ENCODE measurements at regions not wholly inside any gene's neighbourhood (a gene's known extent, or its start where the extent isn't known, plus 50 kb on each side); places are given as distances from the start of the nearest gene placed in this dataset.

DNA sequence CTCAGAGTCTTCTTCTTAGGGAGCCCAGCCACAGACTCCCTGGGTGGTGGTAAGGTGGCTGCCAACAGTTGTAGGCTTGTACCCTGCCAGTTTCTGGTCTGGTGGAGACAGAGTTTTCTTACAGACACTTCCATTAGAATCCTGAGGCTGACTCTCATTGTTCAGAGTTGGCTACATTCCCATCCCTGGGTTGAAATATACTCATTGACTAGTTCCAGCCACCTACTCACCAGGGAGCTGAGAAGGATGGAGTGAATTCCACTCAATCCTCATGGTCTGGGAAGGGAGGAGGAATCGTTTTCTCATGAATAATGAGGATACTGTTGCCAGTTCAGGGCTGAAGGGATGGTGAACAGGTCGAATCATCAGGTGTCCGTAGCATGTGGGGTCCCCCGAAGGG is 226.5 kb upstream of the PROK2 start:
- Histone ChIP-seq H3K4me1 (ENCODE audit: control insufficient read depth, insufficient read depth, low read length) (peaks cover 12% of the 10 kb centered on the region), H3K9me3 (ENCODE audit: control insufficient read depth, insufficient read depth, low read length) (no peaks in the 10 kb centered on the region), H3K27me3 (ENCODE audit: control insufficient read depth, insufficient read depth, low read length) (no peaks in the 10 kb centered on the region), H3K36me3 (ENCODE audit: control insufficient read depth, insufficient read depth, low read length) (no peaks in the 10 kb centered on the region), H3K27ac (ENCODE audit: low read depth, low read length) (no peak overlapping the region), H3K4me3 (ENCODE audit: low read depth, low read length) (no peak overlapping the region)
- peak in 4 of 6 donors; percentile 29 to 74 (median 45) for DNase-seq (ENCODE audit: low read depth in 4 of 6, low spot score in 6 of 6)
- 43% methylated on average over 2 of the region's 4 CpGs for WGBS (ENCODE audit: insufficient coverage)

- peak in 2 of 6 donors; percentile 19 to 89 for DNase-seq (ENCODE audit: low read depth in 4 of 6, low spot score in 6 of 6)
- WGBS (ENCODE audit: insufficient coverage): 65% methylated on average over 4 of the region's 8 CpGs
- Histone ChIP-seq H3K27me3 (ENCODE audit: control insufficient read depth, insufficient read depth, low read length) (no peaks in the 10 kb centered on the region), H3K36me3 (ENCODE audit: control insufficient read depth, insufficient read depth, low read length) (no peaks in the 10 kb centered on the region), H3K4me1 (ENCODE audit: control insufficient read depth, insufficient read depth, low read length) (peaks cover 12% of the 10 kb centered on the region), H3K9me3 (ENCODE audit: control insufficient read depth, insufficient read depth, low read length) (no peaks in the 10 kb centered on the region), H3K4me3 (ENCODE audit: low read depth, low read length) (no peak overlapping the region), H3K27ac (ENCODE audit: low read depth, low read length) (no peak overlapping the region)
Measured at GRCh38 chr3:72009851-72010443, 225.0 kb upstream of the PROK2 start.

- H3K36me3 ChIP-seq (ENCODE audit: control insufficient read depth, insufficient read depth, low read length): no peaks in the 10 kb centered on the region
- H3K27ac ChIP-seq (ENCODE audit: low read depth, low read length): no peak overlapping the region
- no peaks in the 10 kb centered on the region for H3K27me3 ChIP-seq (ENCODE audit: control insufficient read depth, insufficient read depth, low read length)
- H3K9me3 ChIP-seq (ENCODE audit: control insufficient read depth, insufficient read depth, low read length): no peaks in the 10 kb centered on the region
- WGBS (ENCODE audit: insufficient coverage): 93% methylated on average over 4 of the region's 5 CpGs
- peaks cover 12% of the 10 kb centered on the region for H3K4me1 ChIP-seq (ENCODE audit: control insufficient read depth, insufficient read depth, low read length)
- no peak for DNase-seq (ENCODE audit: low read depth in 4 of 6, low spot score in 6 of 6)
- H3K4me3 ChIP-seq (ENCODE audit: low read depth, low read length): no peak overlapping the region
Measured at GRCh38 chr3:72008226-72008996, 223.5 kb upstream of the PROK2 start.

GRCh38 chr3:72006631-72007556 is 221.9 kb upstream of the PROK2 start:
- Histone ChIP-seq H3K27me3 (ENCODE audit: control insufficient read depth, insufficient read depth, low read length) (no peaks in the 10 kb centered on the region), H3K4me1 (ENCODE audit: control insufficient read depth, insufficient read depth, low read length) (peaks cover 8% of the 10 kb centered on the region), H3K36me3 (ENCODE audit: control insufficient read depth, insufficient read depth, low read length) (no peaks in the 10 kb centered on the region), H3K9me3 (ENCODE audit: control insufficient read depth, insufficient read depth, low read length) (no peaks in the 10 kb centered on the region), H3K27ac (ENCODE audit: low read depth, low read length) (no peak overlapping the region), H3K4me3 (ENCODE audit: low read depth, low read length) (no peak overlapping the region)
- no peak for DNase-seq (ENCODE audit: low read depth in 4 of 6, low spot score in 6 of 6)
- 89% methylated on average over 7 of the region's 12 CpGs for WGBS (ENCODE audit: insufficient coverage)

DNA sequence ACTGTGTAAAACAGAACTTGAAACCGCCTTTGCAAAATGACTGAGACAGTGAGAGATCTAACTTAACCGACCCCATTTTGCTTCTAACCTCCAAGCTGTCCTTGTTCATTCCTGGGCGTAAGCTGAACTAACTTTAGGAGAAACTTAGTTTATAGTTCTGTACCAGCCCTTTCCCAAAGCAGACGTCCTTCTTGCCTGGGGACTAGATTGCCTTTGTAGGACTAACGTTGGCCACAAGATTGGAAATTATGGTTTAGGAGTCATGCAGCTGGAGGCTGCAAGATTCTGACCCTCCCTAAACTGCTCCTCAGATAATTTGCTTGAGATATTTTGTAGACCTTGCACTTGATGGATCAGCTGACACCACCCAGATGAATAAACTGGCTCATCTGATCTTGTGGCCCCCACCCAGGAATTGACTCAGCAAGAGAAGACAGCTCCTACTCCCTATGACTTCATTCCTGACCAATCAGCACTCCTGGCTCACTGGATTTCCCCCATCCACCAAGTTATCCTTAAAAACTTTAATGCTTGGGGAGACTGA is 219.9 kb upstream of the PROK2 start:
- Histone ChIP-seq H3K27ac (ENCODE audit: low read depth, low read length) (no peak overlapping the region), H3K4me3 (ENCODE audit: low read depth, low read length) (no peak overlapping the region), H3K27me3 (ENCODE audit: control insufficient read depth, insufficient read depth, low read length) (no peaks in the 10 kb centered on the region), H3K4me1 (ENCODE audit: control insufficient read depth, insufficient read depth, low read length) (no peaks in the 10 kb centered on the region), H3K36me3 (ENCODE audit: control insufficient read depth, insufficient read depth, low read length) (no peaks in the 10 kb centered on the region), H3K9me3 (ENCODE audit: control insufficient read depth, insufficient read depth, low read length) (no peaks in the 10 kb centered on the region)
- WGBS (ENCODE audit: insufficient coverage): no CpG with 5 or more reads among the region's 5 CpGs
- no peak for DNase-seq (ENCODE audit: low read depth in 4 of 6, low spot score in 6 of 6)

- Histone ChIP-seq H3K4me3 (ENCODE audit: low read depth, low read length) (no peak overlapping the region), H3K36me3 (ENCODE audit: control insufficient read depth, insufficient read depth, low read length) (no peaks in the 10 kb centered on the region), H3K27ac (ENCODE audit: low read depth, low read length) (no peak overlapping the region), H3K4me1 (ENCODE audit: control insufficient read depth, insufficient read depth, low read length) (no peaks in the 10 kb centered on the region), H3K27me3 (ENCODE audit: control insufficient read depth, insufficient read depth, low read length) (no peaks in the 10 kb centered on the region), H3K9me3 (ENCODE audit: control insufficient read depth, insufficient read depth, low read length) (no peaks in the 10 kb centered on the region)
- no peak for DNase-seq (ENCODE audit: low read depth in 4 of 6, low spot score in 6 of 6)
- 50% methylated on average over 1 of the region's 2 CpGs for WGBS (ENCODE audit: insufficient coverage)
Measured at GRCh38 chr3:72003936-72004335, 219.0 kb upstream of the PROK2 start.

DNA sequence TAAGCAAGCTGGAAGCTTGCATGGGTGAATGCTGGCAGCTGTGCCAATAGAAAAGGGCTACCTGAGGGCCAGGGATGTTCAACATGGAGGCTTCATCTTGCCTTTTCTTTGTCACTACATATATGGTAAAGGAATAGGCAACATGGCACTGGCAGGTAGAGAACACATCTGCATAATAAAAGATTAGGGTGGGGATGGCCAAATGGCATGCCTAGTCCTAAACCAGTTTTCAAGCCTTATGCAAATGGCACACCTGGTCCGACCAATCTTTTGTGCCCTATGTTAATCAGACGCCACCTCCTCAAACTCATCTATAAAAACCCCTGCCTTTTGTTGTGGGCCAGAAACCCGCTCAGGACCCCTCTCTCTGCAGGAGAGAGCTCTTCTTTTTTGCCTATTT is 216.8 kb upstream of the PROK2 start:
- no peak overlapping the region for H3K27ac ChIP-seq (ENCODE audit: low read depth, low read length)
- no peak for DNase-seq (ENCODE audit: low read depth in 4 of 6, low spot score in 6 of 6)
- no peaks in the 10 kb centered on the region for H3K27me3 ChIP-seq (ENCODE audit: control insufficient read depth, insufficient read depth, low read length)
- no peaks in the 10 kb centered on the region for H3K9me3 ChIP-seq (ENCODE audit: control insufficient read depth, insufficient read depth, low read length)
- no peak overlapping the region for H3K4me3 ChIP-seq (ENCODE audit: low read depth, low read length)
- no peaks in the 10 kb centered on the region for H3K36me3 ChIP-seq (ENCODE audit: control insufficient read depth, insufficient read depth, low read length)
- WGBS (ENCODE audit: insufficient coverage): 69% methylated on average over 3 of the region's 3 CpGs
- H3K4me1 ChIP-seq (ENCODE audit: control insufficient read depth, insufficient read depth, low read length): no peaks in the 10 kb centered on the region

- Histone ChIP-seq H3K4me1 (ENCODE audit: control insufficient read depth, insufficient read depth, low read length) (no peaks in the 10 kb centered on the region), H3K27me3 (ENCODE audit: control insufficient read depth, insufficient read depth, low read length) (no peaks in the 10 kb centered on the region), H3K4me3 (ENCODE audit: low read depth, low read length) (no peak overlapping the region), H3K36me3 (ENCODE audit: control insufficient read depth, insufficient read depth, low read length) (no peaks in the 10 kb centered on the region), H3K27ac (ENCODE audit: low read depth, low read length) (no peak overlapping the region), H3K9me3 (ENCODE audit: control insufficient read depth, insufficient read depth, low read length) (no peaks in the 10 kb centered on the region)
- no peak for DNase-seq (ENCODE audit: low read depth in 4 of 6, low spot score in 6 of 6)
- no CpG with 5 or more reads among the region's 3 CpGs for WGBS (ENCODE audit: insufficient coverage)
Measured at GRCh38 chr3:71998995-71999673, 214.2 kb upstream of the PROK2 start.

DNA sequence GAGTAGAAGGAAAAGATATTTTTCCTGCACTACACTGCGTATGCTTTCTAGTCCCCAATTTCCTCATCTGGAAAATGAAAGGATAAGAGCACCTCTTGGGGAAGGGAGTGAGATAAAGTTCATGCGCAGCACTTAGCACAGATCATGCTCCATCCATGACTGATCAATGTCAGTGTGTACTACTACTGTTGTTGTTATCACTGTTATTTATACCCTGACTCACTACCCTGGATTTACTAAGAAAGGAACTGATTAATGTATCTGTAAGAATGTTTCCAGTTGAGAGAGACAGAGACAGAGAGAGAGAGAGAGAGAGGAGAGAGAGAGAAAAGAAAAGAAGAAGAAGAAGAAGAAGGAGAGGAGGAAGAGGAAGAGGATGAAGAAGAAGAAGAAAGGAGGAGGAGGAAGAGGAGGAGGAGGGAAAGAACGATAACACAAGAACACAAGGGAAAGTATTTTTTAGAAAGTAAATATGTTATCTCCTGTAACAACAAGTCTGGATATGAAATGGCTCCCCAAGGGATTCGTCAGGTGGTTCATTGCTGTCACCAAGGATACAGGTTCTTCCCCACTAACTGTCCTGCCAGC is 212.2 kb upstream of the PROK2 start:
- DNase-seq (ENCODE audit: low read depth in 4 of 6, low spot score in 6 of 6): no peak
- Histone ChIP-seq H3K4me3 (ENCODE audit: low read depth, low read length) (no peak overlapping the region), H3K27ac (ENCODE audit: low read depth, low read length) (no peak overlapping the region), H3K9me3 (ENCODE audit: control insufficient read depth, insufficient read depth, low read length) (no peaks in the 10 kb centered on the region), H3K4me1 (ENCODE audit: control insufficient read depth, insufficient read depth, low read length) (no peaks in the 10 kb centered on the region), H3K27me3 (ENCODE audit: control insufficient read depth, insufficient read depth, low read length) (no peaks in the 10 kb centered on the region), H3K36me3 (ENCODE audit: control insufficient read depth, insufficient read depth, low read length) (no peaks in the 10 kb centered on the region)
- no CpG with 5 or more reads among the region's 4 CpGs for WGBS (ENCODE audit: insufficient coverage)
